ENCODE measurements at regions not wholly inside any gene's neighbourhood (a gene's known extent, or its start where the extent isn't known, plus 50 kb on each side); places are given as distances from the start of the nearest gene placed in this dataset.

- Mint-ChIP-seq H3K36me3 (ENCODE audit: low read depth) (no peaks in the 10 kb centered on the region), H3K9me3 (no peaks in the 10 kb centered on the region), H3K27me3 (no peaks in the 10 kb centered on the region), H3K4me1 (ENCODE audit: low read depth) (no peaks in the 10 kb centered on the region), H3K27ac (no peak overlapping the region), H3K4me3 (no peak overlapping the region)
- intact Hi-C loops (cut with DNase I, micrococcal nuclease): no loop called here
- Histone ChIP-seq H3K4me3 (ENCODE audit: low read length) (no peak overlapping the region), H3K27ac (ENCODE audit: low read depth in 1 of 2, low read length in 2 of 2) (no peak overlapping the region), H3K36me3 (ENCODE audit: insufficient read depth, low read length) (no peaks in the 10 kb centered on the region), H3K27me3 (ENCODE audit: control insufficient read depth in 1 of 2, insufficient read depth in 2 of 2, low read length in 2 of 2) (no peaks in the 10 kb centered on the region), H3K9me3 (ENCODE audit: control insufficient read depth in 1 of 2, insufficient read depth in 1 of 2, low read length in 2 of 2) (no peaks in the 10 kb centered on the region), H3K4me1 (ENCODE audit: insufficient read depth, low read length) (no peaks in the 10 kb centered on the region)
- TF ChIP-seq, protein P1, sequence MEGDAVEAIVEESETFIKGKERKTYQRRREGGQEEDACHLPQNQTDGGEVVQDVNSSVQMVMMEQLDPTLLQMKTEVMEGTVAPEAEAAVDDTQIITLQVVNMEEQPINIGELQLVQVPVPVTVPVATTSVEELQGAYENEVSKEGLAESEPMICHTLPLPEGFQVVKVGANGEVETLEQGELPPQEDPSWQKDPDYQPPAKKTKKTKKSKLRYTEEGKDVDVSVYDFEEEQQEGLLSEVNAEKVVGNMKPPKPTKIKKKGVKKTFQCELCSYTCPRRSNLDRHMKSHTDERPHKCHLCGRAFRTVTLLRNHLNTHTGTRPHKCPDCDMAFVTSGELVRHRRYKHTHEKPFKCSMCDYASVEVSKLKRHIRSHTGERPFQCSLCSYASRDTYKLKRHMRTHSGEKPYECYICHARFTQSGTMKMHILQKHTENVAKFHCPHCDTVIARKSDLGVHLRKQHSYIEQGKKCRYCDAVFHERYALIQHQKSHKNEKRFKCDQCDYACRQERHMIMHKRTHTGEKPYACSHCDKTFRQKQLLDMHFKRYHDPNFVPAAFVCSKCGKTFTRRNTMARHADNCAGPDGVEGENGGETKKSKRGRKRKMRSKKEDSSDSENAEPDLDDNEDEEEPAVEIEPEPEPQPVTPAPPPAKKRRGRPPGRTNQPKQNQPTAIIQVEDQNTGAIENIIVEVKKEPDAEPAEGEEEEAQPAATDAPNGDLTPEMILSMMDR (IDR thresholded peaks at IDR 0.05): no peak
- ChIA-PET CTCF (no interaction called here), POLR2A (no interaction called here)
- no peak for DNase-seq
- ATAC-seq (ENCODE audit: poor library complexity): no peak
Measured at GRCh38 chrX:118212817-118213183, 96.2 kb upstream of the KLHL13 start.

GRCh38 chrX:118215346-118215745 is 98.7 kb upstream of the KLHL13 start:
- POLR2A ChIA-PET: no interaction called here

GRCh38 chrX:118216087-118216486 is 99.5 kb upstream of the KLHL13 start:
- CTCF ChIA-PET: no interaction called here
- no peaks in the 10 kb centered on the region for H3K9me3 ChIP-seq (ENCODE audit: control insufficient read depth in 1 of 2, insufficient read depth in 1 of 2, low read length in 2 of 2)
- Mint-ChIP-seq H3K27ac (no peak overlapping the region), H3K4me3 (no peak overlapping the region), H3K4me1 (ENCODE audit: low read depth) (no peaks in the 10 kb centered on the region), H3K9me3 (no peaks in the 10 kb centered on the region), H3K36me3 (ENCODE audit: low read depth) (no peaks in the 10 kb centered on the region), H3K27me3 (no peaks in the 10 kb centered on the region)
- H3K36me3 ChIP-seq (ENCODE audit: insufficient read depth, low read length): no peaks in the 10 kb centered on the region
- H3K27ac ChIP-seq (ENCODE audit: low read depth in 1 of 2, low read length in 2 of 2): no peak overlapping the region
- no peaks in the 10 kb centered on the region for H3K4me1 ChIP-seq (ENCODE audit: insufficient read depth, low read length)
- no peak for ATAC-seq (ENCODE audit: poor library complexity)
- H3K4me3 ChIP-seq (ENCODE audit: low read length): no peak overlapping the region
- POLR2A ChIA-PET: no interaction called here
- DNase-seq: no peak
- no peaks in the 10 kb centered on the region for H3K27me3 ChIP-seq (ENCODE audit: control insufficient read depth in 1 of 2, insufficient read depth in 2 of 2, low read length in 2 of 2)
- intact Hi-C loops (cut with DNase I, micrococcal nuclease): no loop called here
- TF ChIP-seq, protein P1 (IDR thresholded peaks at IDR 0.05): no peak

More at GRCh38 chrX:118215346-118215745, 98.7 kb upstream of the KLHL13 start:
- Mint-ChIP-seq H3K4me3 (no peak overlapping the region), H3K36me3 (ENCODE audit: low read depth) (no peaks in the 10 kb centered on the region), H3K27me3 (no peaks in the 10 kb centered on the region), H3K4me1 (ENCODE audit: low read depth) (no peaks in the 10 kb centered on the region), H3K27ac (no peak overlapping the region), H3K9me3 (no peaks in the 10 kb centered on the region)
- CTCF ChIA-PET: no interaction called here
- no peaks in the 10 kb centered on the region for H3K9me3 ChIP-seq (ENCODE audit: control insufficient read depth in 1 of 2, insufficient read depth in 1 of 2, low read length in 2 of 2)
- H3K4me1 ChIP-seq (ENCODE audit: insufficient read depth, low read length): no peaks in the 10 kb centered on the region
- no peaks in the 10 kb centered on the region for H3K27me3 ChIP-seq (ENCODE audit: control insufficient read depth in 1 of 2, insufficient read depth in 2 of 2, low read length in 2 of 2)
- H3K27ac ChIP-seq (ENCODE audit: low read depth in 1 of 2, low read length in 2 of 2): no peak overlapping the region
- H3K36me3 ChIP-seq (ENCODE audit: insufficient read depth, low read length): no peaks in the 10 kb centered on the region
- intact Hi-C loops (cut with DNase I, micrococcal nuclease): no loop called here
- ATAC-seq (ENCODE audit: poor library complexity): no peak
- TF ChIP-seq, protein P1 (IDR thresholded peaks at IDR 0.05): no peak
- DNase-seq: no peak
- H3K4me3 ChIP-seq (ENCODE audit: low read length): no peak overlapping the region

Measured in CD4-positive, alpha-beta T cell (primary cell).